Stimulated activated naive CD4-positive, alpha-beta T cell (primary cell): ENCODE measurements at regions not wholly inside any gene's neighbourhood (a gene's known extent, or its start where the extent isn't known, plus 50 kb on each side); places are given as distances from the start of the nearest gene placed in this dataset.
"Not testable (repeated sequence)": the region's sequence is repeated elsewhere in the genome, so short reads cannot be mapped to it uniquely, and the experiment has no call there.

Experiments used
- DNase-seq, 6 experiments: peaks; one replicate each; lab custom pipeline; 2025; lab: John Stamatoyannopoulos, UW

- no peak for DNase-seq
Measured at GRCh38 chr2:219726916-219727315, 99.5 kb downstream of the SLC4A3 start.

- DNase-seq = no peak
Measured at GRCh38 chr2:219727771-219728429, 100.5 kb downstream of the SLC4A3 start.

- no peak for DNase-seq
Measured at GRCh38 chr2:219728991-219729487, 101.6 kb downstream of the SLC4A3 start.

GRCh38 chr2:219731173-219731572 is 103.7 kb downstream of the SLC4A3 start:
- DNase-seq = no peak

GRCh38 chr2:219733106-219733505 is 105.7 kb downstream of the SLC4A3 start:
- no peak for DNase-seq

- no peak for DNase-seq
Measured at GRCh38 chr2:219733746-219734145, 106.3 kb downstream of the SLC4A3 start.

GRCh38 chr2:219736209-219736608 is 108.8 kb downstream of the SLC4A3 start:
- DNase-seq = peak in 1 of 6 experiments; percentile 2

GRCh38 chr2:219737270-219737691 is 109.9 kb downstream of the SLC4A3 start:
- no peak for DNase-seq

GRCh38 chr2:219739066-219739465 is 111.6 kb downstream of the SLC4A3 start:
- DNase-seq = no peak

- no peak for DNase-seq
Measured at GRCh38 chr2:219739866-219740440, 112.5 kb downstream of the SLC4A3 start.

GRCh38 chr2:219743548-219743947 is 116.1 kb downstream of the SLC4A3 start:
- no peak for DNase-seq

- no peak for DNase-seq
Measured at GRCh38 chr2:219744066-219744465, 116.6 kb downstream of the SLC4A3 start.

GRCh38 chr2:219744600-219744999 is 117.2 kb downstream of the SLC4A3 start:
- no peak for DNase-seq

- no peak for DNase-seq
Measured at GRCh38 chr2:219747637-219748036, 120.2 kb downstream of the SLC4A3 start.

- no peak for DNase-seq
Measured at GRCh38 chr2:219748671-219749570, 121.5 kb downstream of the SLC4A3 start.

GRCh38 chr2:219751121-219751520 is 123.7 kb downstream of the SLC4A3 start:
- not testable (repeated sequence) for DNase-seq

GRCh38 chr2:219752726-219753125 is 125.3 kb downstream of the SLC4A3 start:
- no peak for DNase-seq

- no peak for DNase-seq
Measured at GRCh38 chr2:219758907-219759680, 131.7 kb downstream of the SLC4A3 start.

GRCh38 chr2:219759801-219760200 is 132.4 kb downstream of the SLC4A3 start:
- no peak for DNase-seq

- DNase-seq = no peak
Measured at GRCh38 chr2:219765231-219765911, 137.9 kb downstream of the SLC4A3 start.

- no peak for DNase-seq
Measured at GRCh38 chr2:219766658-219767057, 139.2 kb downstream of the SLC4A3 start.
